Gastrocnemius medialis (tissue), 4 donors: ENCODE measurements at regions not wholly inside any gene's neighbourhood (a gene's known extent, or its start where the extent isn't known, plus 50 kb on each side); places are given as distances from the start of the nearest gene placed in this dataset.

Source experiments
- POLR2A ChIP-seq, 2 donors: fragments of 450-650 bp; IDR thresholded peaks; one replicate each; pipeline ENCODE4 v1.6.1; 2017; ENCODE audit warnings: antibody characterized with exemption in 2 of 2, mild to moderate bottlenecking in 2 of 2, moderate library complexity in 2 of 2
- TF ChIP-seq, protein P1 (sequence below), 5 experiments: fragments of 450-650 bp in 3 of 5; fragments of 200-600 bp in 2 of 5; sonication (generic) in 2 of 5; IDR thresholded peaks in 4 of 5; conservative IDR thresholded peaks in 1 of 5; 1 replicate in 4 of 5; 2 replicates in 1 of 5; pipeline ENCODE4 v1.5.1; 2016 to 2019; ENCODE audit warnings: antibody characterized with exemption in 5 of 5, mild to moderate bottlenecking in 3 of 5, moderate library complexity in 3 of 5

DNA sequence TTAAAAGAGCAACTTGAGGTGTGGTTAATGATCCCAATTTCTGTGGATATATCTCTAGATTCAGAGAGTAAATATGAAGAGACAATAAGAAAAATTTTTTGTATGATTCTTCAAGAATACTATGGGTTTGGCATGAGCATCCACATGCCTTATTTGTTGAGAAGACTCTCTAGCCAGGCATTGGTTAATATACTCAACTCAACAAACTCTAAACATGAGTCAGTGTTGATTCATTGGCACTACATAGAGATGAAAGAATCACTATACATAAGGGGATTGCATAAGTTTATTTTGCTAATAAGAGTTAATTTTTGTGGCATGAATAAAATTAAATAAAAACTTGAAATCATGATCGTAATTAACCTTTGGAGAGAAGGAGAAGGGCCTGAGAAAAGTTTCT lies 930.2 kb upstream of the LRRTM1 start:
- TF ChIP-seq, protein P1, sequence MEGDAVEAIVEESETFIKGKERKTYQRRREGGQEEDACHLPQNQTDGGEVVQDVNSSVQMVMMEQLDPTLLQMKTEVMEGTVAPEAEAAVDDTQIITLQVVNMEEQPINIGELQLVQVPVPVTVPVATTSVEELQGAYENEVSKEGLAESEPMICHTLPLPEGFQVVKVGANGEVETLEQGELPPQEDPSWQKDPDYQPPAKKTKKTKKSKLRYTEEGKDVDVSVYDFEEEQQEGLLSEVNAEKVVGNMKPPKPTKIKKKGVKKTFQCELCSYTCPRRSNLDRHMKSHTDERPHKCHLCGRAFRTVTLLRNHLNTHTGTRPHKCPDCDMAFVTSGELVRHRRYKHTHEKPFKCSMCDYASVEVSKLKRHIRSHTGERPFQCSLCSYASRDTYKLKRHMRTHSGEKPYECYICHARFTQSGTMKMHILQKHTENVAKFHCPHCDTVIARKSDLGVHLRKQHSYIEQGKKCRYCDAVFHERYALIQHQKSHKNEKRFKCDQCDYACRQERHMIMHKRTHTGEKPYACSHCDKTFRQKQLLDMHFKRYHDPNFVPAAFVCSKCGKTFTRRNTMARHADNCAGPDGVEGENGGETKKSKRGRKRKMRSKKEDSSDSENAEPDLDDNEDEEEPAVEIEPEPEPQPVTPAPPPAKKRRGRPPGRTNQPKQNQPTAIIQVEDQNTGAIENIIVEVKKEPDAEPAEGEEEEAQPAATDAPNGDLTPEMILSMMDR (IDR thresholded peaks at IDR 0.05 in 4 of 5, conservative IDR thresholded peaks at IDR 0.05 in 1 of 5), result no peak
- no peak for TF ChIP-seq POLR2A (IDR thresholded peaks at IDR 0.05)
